ENCODE measurements at regions not wholly inside any gene's neighbourhood (a gene's known extent, or its start where the extent isn't known, plus 50 kb on each side); places are given as distances from the start of the nearest gene placed in this dataset.

DNA sequence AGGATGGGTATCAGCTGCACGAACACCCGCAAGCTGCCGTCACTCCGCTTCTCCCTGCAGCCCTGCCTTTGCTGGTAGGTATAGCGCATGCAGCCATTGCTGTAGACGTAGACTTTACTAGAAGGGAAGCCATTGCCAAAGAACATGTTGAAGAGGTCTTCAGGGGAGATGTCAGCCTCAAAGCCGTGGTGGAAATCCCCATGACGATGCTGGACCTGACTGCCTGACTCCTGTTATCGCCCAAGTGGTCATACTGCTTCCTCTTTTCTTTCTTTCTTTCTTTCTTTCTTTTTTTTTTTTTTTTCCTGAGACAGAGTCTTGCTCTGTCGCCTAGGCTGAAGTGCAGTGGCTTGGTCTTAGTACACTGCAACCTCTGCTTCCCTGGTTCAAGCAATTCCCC, 68.7 kb upstream of the SPRED2 start:
- TF ChIP-seq, protein P1, sequence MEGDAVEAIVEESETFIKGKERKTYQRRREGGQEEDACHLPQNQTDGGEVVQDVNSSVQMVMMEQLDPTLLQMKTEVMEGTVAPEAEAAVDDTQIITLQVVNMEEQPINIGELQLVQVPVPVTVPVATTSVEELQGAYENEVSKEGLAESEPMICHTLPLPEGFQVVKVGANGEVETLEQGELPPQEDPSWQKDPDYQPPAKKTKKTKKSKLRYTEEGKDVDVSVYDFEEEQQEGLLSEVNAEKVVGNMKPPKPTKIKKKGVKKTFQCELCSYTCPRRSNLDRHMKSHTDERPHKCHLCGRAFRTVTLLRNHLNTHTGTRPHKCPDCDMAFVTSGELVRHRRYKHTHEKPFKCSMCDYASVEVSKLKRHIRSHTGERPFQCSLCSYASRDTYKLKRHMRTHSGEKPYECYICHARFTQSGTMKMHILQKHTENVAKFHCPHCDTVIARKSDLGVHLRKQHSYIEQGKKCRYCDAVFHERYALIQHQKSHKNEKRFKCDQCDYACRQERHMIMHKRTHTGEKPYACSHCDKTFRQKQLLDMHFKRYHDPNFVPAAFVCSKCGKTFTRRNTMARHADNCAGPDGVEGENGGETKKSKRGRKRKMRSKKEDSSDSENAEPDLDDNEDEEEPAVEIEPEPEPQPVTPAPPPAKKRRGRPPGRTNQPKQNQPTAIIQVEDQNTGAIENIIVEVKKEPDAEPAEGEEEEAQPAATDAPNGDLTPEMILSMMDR (IDR thresholded peaks at IDR 0.05; ENCODE audit: insufficient read depth, low read length, poor library complexity, severe bottlenecking): no peak
- no peak for TF ChIP-seq EZH2phosphoT487 (conservative IDR thresholded peaks at IDR 0.05; ENCODE audit: low read length)
